ENCODE measurements at regions not wholly inside any gene's neighbourhood (a gene's known extent, or its start where the extent isn't known, plus 50 kb on each side); places are given as distances from the start of the nearest gene placed in this dataset.

DNA sequence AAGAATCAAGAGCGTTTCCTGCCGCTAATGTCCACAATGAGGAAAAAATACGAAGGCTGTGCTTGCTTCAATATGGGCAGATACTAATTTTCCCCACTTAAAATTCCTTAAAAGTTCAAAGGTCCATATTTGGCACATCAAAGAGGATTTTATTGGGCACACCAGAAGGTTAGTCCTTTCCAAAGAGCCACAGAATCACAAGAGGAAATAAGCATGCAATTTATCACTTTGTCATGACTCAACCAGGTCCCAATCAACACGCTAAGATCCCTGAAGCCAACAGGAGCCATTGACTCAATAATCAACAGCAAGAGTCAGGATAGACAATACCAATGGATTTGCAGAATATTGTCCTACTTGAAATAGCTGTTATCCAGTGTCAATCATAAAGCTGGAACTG, 80.6 kb downstream of the MAP1LC3B2 start:
- TF ChIP-seq, protein P1, sequence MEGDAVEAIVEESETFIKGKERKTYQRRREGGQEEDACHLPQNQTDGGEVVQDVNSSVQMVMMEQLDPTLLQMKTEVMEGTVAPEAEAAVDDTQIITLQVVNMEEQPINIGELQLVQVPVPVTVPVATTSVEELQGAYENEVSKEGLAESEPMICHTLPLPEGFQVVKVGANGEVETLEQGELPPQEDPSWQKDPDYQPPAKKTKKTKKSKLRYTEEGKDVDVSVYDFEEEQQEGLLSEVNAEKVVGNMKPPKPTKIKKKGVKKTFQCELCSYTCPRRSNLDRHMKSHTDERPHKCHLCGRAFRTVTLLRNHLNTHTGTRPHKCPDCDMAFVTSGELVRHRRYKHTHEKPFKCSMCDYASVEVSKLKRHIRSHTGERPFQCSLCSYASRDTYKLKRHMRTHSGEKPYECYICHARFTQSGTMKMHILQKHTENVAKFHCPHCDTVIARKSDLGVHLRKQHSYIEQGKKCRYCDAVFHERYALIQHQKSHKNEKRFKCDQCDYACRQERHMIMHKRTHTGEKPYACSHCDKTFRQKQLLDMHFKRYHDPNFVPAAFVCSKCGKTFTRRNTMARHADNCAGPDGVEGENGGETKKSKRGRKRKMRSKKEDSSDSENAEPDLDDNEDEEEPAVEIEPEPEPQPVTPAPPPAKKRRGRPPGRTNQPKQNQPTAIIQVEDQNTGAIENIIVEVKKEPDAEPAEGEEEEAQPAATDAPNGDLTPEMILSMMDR (IDR thresholded peaks at IDR 0.05): no peak
- no peak for TF ChIP-seq POLR2A (IDR thresholded peaks at IDR 0.05)
